Fibroblast of lung (primary cell): ENCODE measurements at regions not wholly inside any gene's neighbourhood (a gene's known extent, or its start where the extent isn't known, plus 50 kb on each side); places are given as distances from the start of the nearest gene placed in this dataset.
"Not testable (repeated sequence)": the region's sequence is repeated elsewhere in the genome, so short reads cannot be mapped to it uniquely, and the experiment has no call there.

ENCODE experiments used
- DNase-seq, 2 donors: peaks; one replicate each; pipeline versions ENCODE4 v3.0.0 to v3.0.0-alpha.2; 2010; ENCODE audit warnings: low read depth in 2 of 2
- H2AFZ ChIP-seq: 2 replicates; pipeline ENCODE4 v1.5.1; 2012; ENCODE audit warnings: low read length, control low read depth, inconsistent platforms
- H3K27ac ChIP-seq: 2 replicates; pipeline ENCODE4 v1.5.1; 2011; ENCODE audit warnings: low read length, control low read depth; ENCODE audit not compliant: insufficient read depth
- H3K27me3 ChIP-seq: 2 replicates; pipeline ENCODE4 v1.5.1; 2011; ENCODE audit warnings: mild to moderate bottlenecking, low read length; ENCODE audit not compliant: control insufficient read depth, insufficient read depth
- H3K36me3 ChIP-seq: 2 replicates; pipeline ENCODE4 v1.5.1; 2011; ENCODE audit warnings: low read length; ENCODE audit not compliant: control insufficient read depth, insufficient read depth
- H3K4me1 ChIP-seq: 2 replicates; pipeline ENCODE4 v1.5.1; 2011; ENCODE audit warnings: low read length; ENCODE audit not compliant: control insufficient read depth, insufficient read depth; ENCODE audit errors: extremely low read depth
- H3K4me2 ChIP-seq: 2 replicates; pipeline ENCODE4 v1.5.1; 2011; ENCODE audit warnings: low read length, control low read depth; ENCODE audit not compliant: insufficient read depth; ENCODE audit errors: extremely low read depth
- H3K4me3 ChIP-seq, 4 experiments: fragments of 200-600 bp in 1 of 4; sonication (generic) in 1 of 4; replicated peaks in 1 of 4; 2 replicates each; pipeline ENCODE4 v1.5.1; 2011 to 2016; ENCODE audit warnings: low read length in 4 of 4, low read depth in 3 of 4, mild to moderate bottlenecking in 3 of 4, control low read depth in 2 of 4, inconsistent platforms in 1 of 4, mixed read lengths in 1 of 4; ENCODE audit not compliant: insufficient read depth in 1 of 4; ENCODE audit errors: control extremely low read depth in 1 of 4
- H3K79me2 ChIP-seq: 2 replicates; pipeline ENCODE4 v1.5.1; 2012; ENCODE audit warnings: mild to moderate bottlenecking, low read length, inconsistent platforms; ENCODE audit not compliant: control insufficient read depth, insufficient read depth
- H3K9ac ChIP-seq: 2 replicates; pipeline ENCODE4 v1.5.1; 2011; ENCODE audit warnings: mild to moderate bottlenecking, low read length, control low read depth; ENCODE audit not compliant: insufficient read depth
- H3K9me3 ChIP-seq: 2 replicates; pipeline ENCODE4 v1.5.1; 2012; ENCODE audit warnings: low read depth, low read length; ENCODE audit not compliant: control insufficient read depth, insufficient read depth
- H4K20me1 ChIP-seq: 2 replicates; pipeline ENCODE4 v1.5.1; 2011; ENCODE audit warnings: low read length; ENCODE audit not compliant: control insufficient read depth, insufficient read depth; ENCODE audit errors: extremely low read depth
- EZH2 ChIP-seq: IDR thresholded peaks from 2 replicates; pipeline ENCODE4 v1.5.1; 2012; ENCODE audit warnings: low read length, control low read depth, mild to moderate bottlenecking; ENCODE audit errors: missing control alignments
- TF ChIP-seq, protein P1 (sequence below), 2 donors: IDR thresholded peaks in 1 of 2; conservative IDR thresholded peaks in 1 of 2; 1 replicate in 1 of 2; 2 replicates in 1 of 2; pipeline ENCODE4 v1.5.1; 2011 to 2012; ENCODE audit warnings: low read length in 2 of 2, control low read depth in 1 of 2, inconsistent platforms in 1 of 2, low read depth in 1 of 2, mild to moderate bottlenecking in 1 of 2

DNA sequence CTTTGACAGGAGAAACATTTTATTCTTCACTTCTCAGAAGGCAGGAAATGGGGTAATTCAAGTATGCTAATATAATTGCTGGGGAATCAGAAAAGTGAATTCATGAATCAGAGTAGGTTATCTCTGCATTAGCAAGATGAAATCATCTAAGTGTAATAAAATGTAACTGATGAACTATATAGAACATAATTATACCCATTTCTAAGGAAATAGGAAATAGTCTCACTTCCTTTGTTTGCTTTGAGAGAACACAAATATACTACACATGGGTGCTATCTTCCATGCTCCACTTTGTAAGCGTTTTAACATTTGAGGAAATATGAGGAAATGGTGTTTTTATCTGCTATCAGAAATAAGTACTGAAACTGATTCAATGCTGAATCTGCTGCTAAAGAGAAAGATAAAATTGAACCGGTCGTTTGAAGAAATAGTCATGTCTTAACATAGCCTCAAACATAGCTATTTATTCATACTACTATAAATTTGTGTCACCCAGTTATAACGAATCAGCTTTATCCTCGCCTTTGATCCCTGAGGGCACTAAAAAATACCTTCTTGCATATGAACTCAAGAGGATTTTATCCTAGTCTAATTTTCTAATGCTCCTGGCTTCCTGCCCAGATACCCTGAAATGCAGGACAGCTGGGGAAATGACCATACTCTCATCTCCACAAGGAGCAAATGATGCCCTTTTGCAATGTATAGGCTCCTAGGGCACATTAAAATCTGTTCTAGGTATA is 696.0 kb downstream of the C12orf50 start:
- no peak overlapping the region for H3K9ac ChIP-seq

DNA sequence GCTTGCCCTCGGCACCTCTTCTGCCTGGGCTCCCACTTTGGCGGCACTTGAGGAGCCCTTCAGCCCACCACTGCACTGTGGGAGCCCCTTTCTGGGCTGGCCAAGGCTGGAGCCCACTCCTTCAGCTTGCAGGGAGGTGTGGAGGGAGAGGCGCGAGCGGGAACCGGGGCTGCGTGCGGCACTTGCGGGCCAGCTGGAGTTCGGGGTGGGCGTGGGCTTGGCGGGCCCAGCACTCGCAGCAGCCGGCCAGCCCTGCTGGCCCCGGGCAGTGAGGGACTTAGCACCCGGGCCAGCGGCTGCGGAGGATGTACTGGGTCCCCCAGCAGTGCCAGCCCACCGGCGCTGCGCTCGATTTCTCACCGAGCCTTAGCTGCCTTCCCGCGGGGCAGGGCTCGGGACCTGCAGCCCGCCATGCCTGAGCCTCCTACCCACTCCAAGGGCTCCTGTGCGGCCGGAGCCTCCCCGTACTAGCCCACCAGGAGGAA is 699.1 kb downstream of the C12orf50 start:
- not testable (repeated sequence) for H3K36me3 ChIP-seq, H3K27ac ChIP-seq, DNase-seq, H3K27me3 ChIP-seq, H4K20me1 ChIP-seq, H3K4me3 ChIP-seq, H3K79me2 ChIP-seq, H3K4me2 ChIP-seq, H3K9me3 ChIP-seq, H3K9ac ChIP-seq, H3K4me1 ChIP-seq, H2AFZ ChIP-seq

More for the DNA sequence above, 696.0 kb downstream of the C12orf50 start:
- Histone ChIP-seq H2AFZ (no peak overlapping the region), H3K4me2 (no peak overlapping the region), H3K27ac (no peak overlapping the region), H4K20me1 (no peaks in the 10 kb centered on the region), H3K4me1 (no peaks in the 10 kb centered on the region), H3K27me3 (no peaks in the 10 kb centered on the region), H3K36me3 (no peaks in the 10 kb centered on the region), H3K4me3 (no peak overlapping the region), H3K79me2 (no peaks in the 10 kb centered on the region), H3K9me3 (no peaks in the 10 kb centered on the region)
- TF ChIP-seq EZH2: no peak
- TF ChIP-seq, protein P1, sequence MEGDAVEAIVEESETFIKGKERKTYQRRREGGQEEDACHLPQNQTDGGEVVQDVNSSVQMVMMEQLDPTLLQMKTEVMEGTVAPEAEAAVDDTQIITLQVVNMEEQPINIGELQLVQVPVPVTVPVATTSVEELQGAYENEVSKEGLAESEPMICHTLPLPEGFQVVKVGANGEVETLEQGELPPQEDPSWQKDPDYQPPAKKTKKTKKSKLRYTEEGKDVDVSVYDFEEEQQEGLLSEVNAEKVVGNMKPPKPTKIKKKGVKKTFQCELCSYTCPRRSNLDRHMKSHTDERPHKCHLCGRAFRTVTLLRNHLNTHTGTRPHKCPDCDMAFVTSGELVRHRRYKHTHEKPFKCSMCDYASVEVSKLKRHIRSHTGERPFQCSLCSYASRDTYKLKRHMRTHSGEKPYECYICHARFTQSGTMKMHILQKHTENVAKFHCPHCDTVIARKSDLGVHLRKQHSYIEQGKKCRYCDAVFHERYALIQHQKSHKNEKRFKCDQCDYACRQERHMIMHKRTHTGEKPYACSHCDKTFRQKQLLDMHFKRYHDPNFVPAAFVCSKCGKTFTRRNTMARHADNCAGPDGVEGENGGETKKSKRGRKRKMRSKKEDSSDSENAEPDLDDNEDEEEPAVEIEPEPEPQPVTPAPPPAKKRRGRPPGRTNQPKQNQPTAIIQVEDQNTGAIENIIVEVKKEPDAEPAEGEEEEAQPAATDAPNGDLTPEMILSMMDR (conservative IDR thresholded peaks at IDR 0.05 in 1 of 2, IDR thresholded peaks at IDR 0.05 in 1 of 2; ENCODE audit: low read depth in 1 of 2, low read length in 2 of 2): no peak
- no peak for DNase-seq

DNA sequence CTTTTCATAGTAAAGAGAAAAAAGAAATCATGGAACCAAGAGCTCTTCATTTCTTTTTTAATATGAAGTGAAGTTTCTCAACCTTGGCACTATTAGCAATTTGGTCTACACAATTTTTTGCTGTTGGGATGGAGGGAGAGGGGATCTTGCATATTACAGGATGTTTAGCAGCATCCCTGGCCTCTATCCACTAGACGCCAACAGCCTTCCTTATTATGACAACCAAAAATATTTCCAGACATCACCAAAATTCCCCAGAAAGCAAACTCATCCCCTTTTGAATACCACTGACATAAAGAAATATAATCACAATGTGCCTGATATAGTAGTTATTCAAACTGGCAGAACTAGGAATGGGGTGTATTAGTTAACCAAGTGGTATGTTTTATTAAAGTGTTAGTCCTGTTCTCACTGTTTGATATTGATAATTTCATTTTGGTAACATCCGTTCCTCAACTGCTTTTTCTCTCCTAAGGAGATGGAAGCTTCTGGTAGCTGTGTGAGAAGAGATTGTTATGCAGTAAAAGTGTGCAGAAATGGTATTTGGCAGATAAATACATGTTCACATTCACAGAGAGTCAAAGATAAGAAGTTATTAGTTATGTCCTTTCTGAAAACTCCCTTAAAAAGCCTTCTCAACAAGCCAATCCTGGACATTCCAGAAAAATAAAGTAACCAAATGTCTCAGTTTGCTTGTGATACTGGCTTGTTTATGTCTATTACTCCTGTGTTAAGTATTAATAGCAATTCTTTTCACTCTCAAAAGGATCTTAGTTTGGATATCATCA is 699.9 kb downstream of the C12orf50 start:
- H3K9ac ChIP-seq: no peak overlapping the region

More for the DNA sequence above, 699.9 kb downstream of the C12orf50 start:
- Histone ChIP-seq H3K4me2 (no peak overlapping the region), H3K79me2 (no peaks in the 10 kb centered on the region), H3K36me3 (no peaks in the 10 kb centered on the region), H4K20me1 (no peaks in the 10 kb centered on the region), H3K27me3 (no peaks in the 10 kb centered on the region), H3K9me3 (no peaks in the 10 kb centered on the region), H2AFZ (no peak overlapping the region), H3K4me1 (no peaks in the 10 kb centered on the region), H3K4me3 (no peak overlapping the region), H3K27ac (no peak overlapping the region)
- peak in 1 of 2 donors; percentile 33 for DNase-seq
- TF ChIP-seq, protein P1 (conservative IDR thresholded peaks at IDR 0.05 in 1 of 2, IDR thresholded peaks at IDR 0.05 in 1 of 2; ENCODE audit: low read depth in 1 of 2, low read length in 2 of 2): no peak
- no peak for TF ChIP-seq EZH2
